Neural cell (in vitro differentiated cells): ENCODE measurements at regions not wholly inside any gene's neighbourhood (a gene's known extent, or its start where the extent isn't known, plus 50 kb on each side); places are given as distances from the start of the nearest gene placed in this dataset.

Source experiments
- H2AFZ ChIP-seq: fragments of 200-600, 300-800 bp; sonication (generic), shearing (Covaris generic); 2 replicates; pipeline ENCODE4 v1.6.0; 2014; ENCODE audit warnings: low read depth, mild to moderate bottlenecking, antibody characterized with exemption, low read length, moderate library complexity
- H3F3A ChIP-seq: fragments of 200-600 bp; shearing (Covaris generic); 2 replicates; pipeline ENCODE4 v1.6.1; 2016; ENCODE audit warnings: mild to moderate bottlenecking, moderate library complexity, mixed read lengths, antibody characterized with exemption, low read length; ENCODE audit not compliant: insufficient read depth, poor library complexity, severe bottlenecking
- H3K27ac ChIP-seq: fragments of 200-600, 300-800 bp; sonication (generic), shearing (Covaris generic); 2 replicates; pipeline ENCODE4 v1.5.1; 2014; ENCODE audit warnings: mild to moderate bottlenecking, low read length, moderate library complexity
- H3K27me3 ChIP-seq: fragments of 300-800, 200-600 bp; sonication (generic), shearing (Covaris generic); 2 replicates; pipeline ENCODE4 v1.6.0; 2014; ENCODE audit warnings: mild to moderate bottlenecking, low read depth, low read length, moderate library complexity; ENCODE audit not compliant: insufficient read depth
- H3K36me3 ChIP-seq: fragments of 300-800, 200-600 bp; sonication (generic), shearing (Covaris generic); 2 replicates; pipeline ENCODE4 v1.5.1; 2014; ENCODE audit warnings: mild to moderate bottlenecking, antibody characterized with exemption, low read length, moderate library complexity; ENCODE audit not compliant: insufficient read depth
- H3K4me2 ChIP-seq: fragments of 300-800, 200-600 bp; sonication (generic), shearing (Covaris generic); 2 replicates; pipeline ENCODE4 v1.6.0; 2014; ENCODE audit warnings: mild to moderate bottlenecking, low read length
- H3K4me3 ChIP-seq: fragments of 300-800, 200-600 bp; sonication (generic), shearing (Covaris generic); 2 replicates; pipeline ENCODE4 v1.5.1; 2014; ENCODE audit warnings: mild to moderate bottlenecking, low read length, moderate library complexity
- H3K79me2 ChIP-seq: fragments of 200-600 bp; shearing (Covaris generic); replicated peaks from 2 replicates; pipeline ENCODE4 v1.6.0; 2014; ENCODE audit warnings: mild to moderate bottlenecking, low read length, moderate library complexity; ENCODE audit not compliant: insufficient read depth
- H3K9ac ChIP-seq: fragments of 300-800, 200-600 bp; sonication (generic), shearing (Covaris generic); 2 replicates; pipeline ENCODE4 v1.6.1; 2016; ENCODE audit warnings: mild to moderate bottlenecking, low read length, mixed read lengths
- H3K9me2 ChIP-seq: fragments of 200-600 bp; shearing (Covaris generic); 2 replicates; pipeline ENCODE4 v1.6.1; 2016; ENCODE audit warnings: mild to moderate bottlenecking, low read length, mixed read lengths; ENCODE audit not compliant: insufficient read depth
- H3K9me3 ChIP-seq: fragments of 200-600, 300-800 bp; sonication (generic), shearing (Covaris generic); 2 replicates; pipeline ENCODE4 v1.6.1; 2016; ENCODE audit warnings: mild to moderate bottlenecking, mixed run types, low read length, moderate library complexity, mixed read lengths
- H4K20me1 ChIP-seq: fragments of 200-600 bp; shearing (Covaris generic); 2 replicates; pipeline ENCODE4 v1.6.1; 2016; ENCODE audit warnings: mild to moderate bottlenecking, mixed run types; ENCODE audit not compliant: insufficient read depth
- CTCF ChIP-seq: fragments of 450-650 bp; IDR thresholded peaks from 2 replicates; pipeline ENCODE4 v1.5.1; 2014; ENCODE audit warnings: antibody characterized with exemption, mild to moderate bottlenecking, moderate library complexity; ENCODE audit not compliant: poor library complexity, severe bottlenecking
- EP300 ChIP-seq: fragments of 450-650 bp; conservative IDR thresholded peaks from 2 replicates; pipeline ENCODE4 v1.6.1; 2014; ENCODE audit warnings: antibody characterized with exemption, mild to moderate bottlenecking, moderate library complexity; ENCODE audit not compliant: poor library complexity, severe bottlenecking
- EZH2 ChIP-seq: fragments of 200-600, 300-800 bp; shearing (Covaris generic), sonication (generic); IDR thresholded peaks from 2 replicates; pipeline ENCODE4 v1.6.1; 2014; ENCODE audit warnings: antibody characterized with exemption, low read length, borderline replicate concordance, mild to moderate bottlenecking; ENCODE audit not compliant: insufficient read depth, poor library complexity, severe bottlenecking
- MXI1 ChIP-seq: fragments of 450-650 bp; conservative IDR thresholded peaks from 2 replicates; pipeline ENCODE4 v1.6.1; 2014; ENCODE audit warnings: antibody characterized with exemption, mild to moderate bottlenecking; ENCODE audit not compliant: poor library complexity, severe bottlenecking
- POLR2AphosphoS5 ChIP-seq: IDR thresholded peaks from 2 replicates; pipeline ENCODE4 v1.6.1; 2012
- RAD21 ChIP-seq: fragments of 450-650 bp; conservative IDR thresholded peaks from 2 replicates; pipeline ENCODE4 v1.6.1; 2014; ENCODE audit warnings: antibody characterized with exemption, mild to moderate bottlenecking, moderate library complexity
- REST ChIP-seq: IDR thresholded peaks from 2 replicates; pipeline ENCODE4 v1.6.1; 2012; ENCODE audit warnings: borderline replicate concordance
- SMC3 ChIP-seq: fragments of 450-650 bp; conservative IDR thresholded peaks from 2 replicates; pipeline ENCODE4 v1.6.1; 2014; ENCODE audit warnings: antibody characterized with exemption, mild to moderate bottlenecking, moderate library complexity; ENCODE audit not compliant: poor library complexity
- TAF1 ChIP-seq: IDR thresholded peaks from 2 replicates; pipeline ENCODE4 v1.6.1; 2012; ENCODE audit warnings: low read depth

DNA sequence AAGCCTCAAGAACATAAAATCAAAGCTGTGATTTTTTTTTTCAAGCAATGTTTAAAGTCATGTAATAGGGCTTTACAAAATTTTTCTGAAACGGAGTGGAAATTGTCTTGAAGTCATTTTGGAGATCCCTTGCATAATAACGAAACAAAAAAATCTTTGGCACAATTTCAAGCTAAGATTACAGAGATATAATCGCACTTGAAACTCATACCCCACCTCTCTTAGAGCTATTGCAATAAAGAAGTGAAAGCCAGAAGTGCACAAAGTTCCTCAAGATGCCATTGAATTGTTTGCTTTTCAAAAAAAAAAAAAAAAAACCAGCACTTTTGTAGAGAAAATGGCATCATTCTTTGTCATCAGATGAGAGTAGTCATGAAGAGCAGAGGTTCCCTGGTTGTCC, 152.3 kb downstream of the PAX3 start:
- Histone ChIP-seq H3K27ac (no peak overlapping the region), H3K36me3 (no peaks in the 10 kb centered on the region), H3K27me3 (no peaks in the 10 kb centered on the region), H3K9me2 (no peaks in the 10 kb centered on the region), H3K9me3 (no peaks in the 10 kb centered on the region), H3K9ac (no peak overlapping the region), H3K4me2 (no peak overlapping the region), H3F3A (no peaks in the 10 kb centered on the region), H3K79me2 (no peaks in the 10 kb centered on the region), H4K20me1 (no peaks in the 10 kb centered on the region), H3K4me3 (no peak overlapping the region), H2AFZ (no peak overlapping the region)
- TF ChIP-seq CTCF (no peak), EP300 (no peak), REST (no peak), EZH2 (no peak), SMC3 (no peak), POLR2AphosphoS5 (no peak), RAD21 (no peak), TAF1 (no peak), MXI1 (no peak)

- Histone ChIP-seq H2AFZ (no peak overlapping the region), H3K4me3 (no peak overlapping the region), H4K20me1 (no peaks in the 10 kb centered on the region), H3K27ac (no peak overlapping the region), H3K4me2 (no peak overlapping the region), H3K36me3 (no peaks in the 10 kb centered on the region), H3K9me3 (no peaks in the 10 kb centered on the region), H3F3A (no peaks in the 10 kb centered on the region), H3K79me2 (no peaks in the 10 kb centered on the region), H3K9me2 (no peaks in the 10 kb centered on the region), H3K27me3 (no peaks in the 10 kb centered on the region), H3K9ac (no peak overlapping the region)
- TF ChIP-seq EZH2, result no peak
- no peak for TF ChIP-seq MXI1
- TF ChIP-seq TAF1, result no peak
- no peak for TF ChIP-seq CTCF
- no peak for TF ChIP-seq RAD21
- no peak for TF ChIP-seq POLR2AphosphoS5
- TF ChIP-seq REST, result no peak
- no peak for TF ChIP-seq SMC3
- TF ChIP-seq EP300, result no peak
These were observed 156.8 kb downstream of the PAX3 start for GRCh38 chr2:222142027-222142426.
